ENCODE measurements at regions not wholly inside any gene's neighbourhood (a gene's known extent, or its start where the extent isn't known, plus 50 kb on each side); places are given as distances from the start of the nearest gene placed in this dataset.
"Not testable (repeated sequence)": the region's sequence is repeated elsewhere in the genome, so short reads cannot be mapped to it uniquely, and the experiment has no call there.

- DNase-seq (ENCODE audit: low read depth), result no peak
These were observed 188.3 kb downstream of the MIB1 start for GRCh38 chr18:21928925-21929324.

- no peak for DNase-seq (ENCODE audit: low read depth)
These were observed 189.6 kb downstream of the MIB1 start for GRCh38 chr18:21930177-21930576.

- no peak for DNase-seq (ENCODE audit: low read depth)
These were observed 193.6 kb downstream of the MIB1 start for GRCh38 chr18:21933931-21934765.

- no peak for DNase-seq (ENCODE audit: low read depth)
These were observed 194.1 kb downstream of the MIB1 start for GRCh38 chr18:21934766-21935015.

- DNase-seq (ENCODE audit: low read depth), result no peak
These were observed 202.9 kb downstream of the MIB1 start for GRCh38 chr18:21943456-21943855.

GRCh38 chr18:21949326-21950015, 208.9 kb downstream of the MIB1 start:
- no peak for DNase-seq (ENCODE audit: low read depth)

GRCh38 chr18:21955757-21956652, 213.4 kb upstream of the GATA6 start:
- DNase-seq (ENCODE audit: low read depth), result peak; percentile 42

GRCh38 chr18:21958263-21958662, 211.1 kb upstream of the GATA6 start:
- no peak for DNase-seq (ENCODE audit: low read depth)

- no peak for DNase-seq (ENCODE audit: low read depth)
These were observed 210.5 kb upstream of the GATA6 start for GRCh38 chr18:21958707-21959450.

- no peak for DNase-seq (ENCODE audit: low read depth)
These were observed 209.2 kb upstream of the GATA6 start for GRCh38 chr18:21960189-21960588.

- DNase-seq (ENCODE audit: low read depth), result no peak
These were observed 206.1 kb upstream of the GATA6 start for GRCh38 chr18:21963336-21963735.

- no peak for DNase-seq (ENCODE audit: low read depth)
These were observed 201.1 kb upstream of the GATA6 start for GRCh38 chr18:21968338-21968737.

GRCh38 chr18:21972281-21972680, 197.1 kb upstream of the GATA6 start:
- DNase-seq (ENCODE audit: low read depth), result no peak

GRCh38 chr18:21975954-21976353, 193.4 kb upstream of the GATA6 start:
- DNase-seq (ENCODE audit: low read depth), result not testable (repeated sequence)

GRCh38 chr18:21978546-21979170, 190.7 kb upstream of the GATA6 start:
- no peak for DNase-seq (ENCODE audit: low read depth)

GRCh38 chr18:21979171-21979560, 190.2 kb upstream of the GATA6 start:
- DNase-seq (ENCODE audit: low read depth), result no peak

- DNase-seq (ENCODE audit: low read depth), result no peak
These were observed 189.6 kb upstream of the GATA6 start for GRCh38 chr18:21979759-21980158.

- no peak for DNase-seq (ENCODE audit: low read depth)
These were observed 188.6 kb upstream of the GATA6 start for GRCh38 chr18:21980744-21981143.

- DNase-seq (ENCODE audit: low read depth), result not testable (repeated sequence)
These were observed 187.9 kb upstream of the GATA6 start for GRCh38 chr18:21981489-21981888.

GRCh38 chr18:21991081-21991534, 178.3 kb upstream of the GATA6 start:
- no peak for DNase-seq (ENCODE audit: low read depth)

GRCh38 chr18:21991886-21992285, 177.5 kb upstream of the GATA6 start:
- no peak for DNase-seq (ENCODE audit: low read depth)

Data from stimulated activated CD8-positive, alpha-beta memory T cell treated with anti-CD3 and anti-CD28 coated beads, Interleukin-12 subunit alpha, Interleukin-12 subunit beta, amount 100 ng/mL, for 4 hours (primary cell).